Chondrocyte (in vitro differentiated cells): ENCODE measurements at regions not wholly inside any gene's neighbourhood (a gene's known extent, or its start where the extent isn't known, plus 50 kb on each side); places are given as distances from the start of the nearest gene placed in this dataset.

ENCODE experiments used
- DNase-seq: peaks from one replicate; pipeline ENCODE4 v3.0.0; 2021; ENCODE audit warnings: mixed read lengths, low spot score
- H3K27ac Mint-ChIP-seq: one replicate; pipeline ENCODE4 v1.8.0; 2021; ENCODE audit warnings: mild to moderate bottlenecking, moderate library complexity, mixed read lengths; ENCODE audit not compliant: unreplicated experiment
- H3K27me3 Mint-ChIP-seq: 2 replicates; pipeline ENCODE4 v1.8.0; 2021; ENCODE audit warnings: low read depth, mixed read lengths
- H3K36me3 Mint-ChIP-seq: 2 replicates; pipeline ENCODE4 v1.8.0; 2021; ENCODE audit warnings: low read depth, mixed read lengths
- H3K4me1 Mint-ChIP-seq: 2 replicates; pipeline ENCODE4 v1.8.0; 2021; ENCODE audit warnings: low read depth, mild to moderate bottlenecking, mixed read lengths
- H3K4me3 Mint-ChIP-seq: one replicate; pipeline ENCODE4 v1.8.0; 2021; ENCODE audit warnings: mild to moderate bottlenecking, moderate library complexity, mixed read lengths; ENCODE audit not compliant: unreplicated experiment
- H3K9me3 Mint-ChIP-seq: 2 replicates; pipeline ENCODE4 v1.8.0; 2021; ENCODE audit warnings: low read depth, mixed read lengths
- TF ChIP-seq, protein P1 (sequence below): fragments of 200-600 bp; sonication (generic); IDR thresholded peaks from 2 replicates; pipeline ENCODE4 v1.5.0; 2021; ENCODE audit warnings: antibody characterized with exemption, mild to moderate bottlenecking, moderate library complexity

DNA sequence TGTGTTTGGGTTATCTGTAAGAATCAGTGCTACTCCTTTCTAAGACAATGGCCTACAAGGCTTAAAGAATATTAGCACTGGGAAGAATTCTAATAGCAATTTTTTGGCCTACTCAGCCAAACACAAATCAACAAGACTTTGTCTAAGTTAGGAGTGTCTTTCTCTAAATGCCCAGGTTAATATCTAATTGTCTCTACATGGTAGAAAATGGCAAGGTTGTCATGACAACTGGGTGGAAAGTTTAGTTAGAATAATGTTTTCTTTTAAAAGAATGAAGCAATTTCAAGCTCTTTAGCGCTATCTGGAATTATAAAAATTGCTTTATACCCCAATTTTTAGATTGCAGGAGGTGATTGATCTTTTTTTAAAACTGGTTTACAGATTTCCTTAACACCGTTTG, 396.8 kb downstream of the TUSC7 start:
- Mint-ChIP-seq H3K9me3 (peaks cover 8% of the 10 kb centered on the region), H3K4me1 (peaks cover 28% of the 10 kb centered on the region), H3K27me3 (no peaks in the 10 kb centered on the region), H3K27ac (peak overlapping the region; percentile 86), H3K4me3 (no peak overlapping the region), H3K36me3 (no peaks in the 10 kb centered on the region)
- no peak for DNase-seq
- TF ChIP-seq, protein P1, sequence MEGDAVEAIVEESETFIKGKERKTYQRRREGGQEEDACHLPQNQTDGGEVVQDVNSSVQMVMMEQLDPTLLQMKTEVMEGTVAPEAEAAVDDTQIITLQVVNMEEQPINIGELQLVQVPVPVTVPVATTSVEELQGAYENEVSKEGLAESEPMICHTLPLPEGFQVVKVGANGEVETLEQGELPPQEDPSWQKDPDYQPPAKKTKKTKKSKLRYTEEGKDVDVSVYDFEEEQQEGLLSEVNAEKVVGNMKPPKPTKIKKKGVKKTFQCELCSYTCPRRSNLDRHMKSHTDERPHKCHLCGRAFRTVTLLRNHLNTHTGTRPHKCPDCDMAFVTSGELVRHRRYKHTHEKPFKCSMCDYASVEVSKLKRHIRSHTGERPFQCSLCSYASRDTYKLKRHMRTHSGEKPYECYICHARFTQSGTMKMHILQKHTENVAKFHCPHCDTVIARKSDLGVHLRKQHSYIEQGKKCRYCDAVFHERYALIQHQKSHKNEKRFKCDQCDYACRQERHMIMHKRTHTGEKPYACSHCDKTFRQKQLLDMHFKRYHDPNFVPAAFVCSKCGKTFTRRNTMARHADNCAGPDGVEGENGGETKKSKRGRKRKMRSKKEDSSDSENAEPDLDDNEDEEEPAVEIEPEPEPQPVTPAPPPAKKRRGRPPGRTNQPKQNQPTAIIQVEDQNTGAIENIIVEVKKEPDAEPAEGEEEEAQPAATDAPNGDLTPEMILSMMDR = no peak

DNA sequence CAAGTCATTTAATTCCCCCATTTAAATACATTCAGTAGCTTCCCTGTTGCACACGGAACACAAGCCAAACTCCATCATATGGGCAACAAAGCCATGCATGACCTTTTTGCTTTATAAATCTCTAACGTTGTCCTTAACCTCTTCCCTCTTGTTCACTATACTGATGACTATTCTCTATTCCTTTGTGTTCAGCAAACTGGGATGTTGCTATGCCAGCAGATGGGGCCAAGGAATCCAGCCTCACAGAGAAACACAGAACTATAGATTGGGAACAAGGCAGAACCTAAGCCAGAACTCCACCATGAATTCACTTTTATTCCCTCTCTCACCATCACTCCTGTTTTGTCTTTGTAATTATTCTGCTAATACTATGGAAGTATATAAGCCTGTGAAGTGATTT, 398.4 kb downstream of the TUSC7 start:
- Mint-ChIP-seq H3K36me3 (no peaks in the 10 kb centered on the region), H3K4me1 (peaks cover 28% of the 10 kb centered on the region), H3K27me3 (no peaks in the 10 kb centered on the region), H3K9me3 (peaks cover 8% of the 10 kb centered on the region), H3K4me3 (no peak overlapping the region), H3K27ac (no peak overlapping the region)
- DNase-seq = no peak
- TF ChIP-seq, protein P1 = no peak

DNA sequence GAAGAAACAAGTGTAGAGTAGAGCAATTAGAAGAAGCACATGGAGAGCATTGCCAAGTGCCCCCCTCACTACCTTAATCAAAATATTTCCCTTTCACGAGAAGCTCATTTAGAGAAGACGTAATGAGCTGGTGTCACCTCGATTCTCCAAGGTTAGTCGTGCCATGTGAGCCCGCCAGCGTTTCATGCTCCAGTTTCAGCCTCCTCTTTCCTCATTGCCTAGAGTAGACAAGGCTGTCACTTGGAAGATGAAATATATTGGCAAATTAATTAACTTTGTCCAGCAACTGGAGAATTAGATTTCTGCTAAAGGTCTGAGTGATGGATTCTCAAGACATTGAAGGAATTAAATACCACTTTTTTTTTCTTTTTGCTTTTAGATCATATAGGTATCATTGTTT, 399.6 kb downstream of the TUSC7 start:
- Mint-ChIP-seq H3K4me3 (no peak overlapping the region), H3K27me3 (no peaks in the 10 kb centered on the region), H3K9me3 (peaks cover 5% of the 10 kb centered on the region), H3K4me1 (peaks cover 29% of the 10 kb centered on the region), H3K27ac (no peak overlapping the region), H3K36me3 (no peaks in the 10 kb centered on the region)
- TF ChIP-seq, protein P1 = no peak
- no peak for DNase-seq

DNA sequence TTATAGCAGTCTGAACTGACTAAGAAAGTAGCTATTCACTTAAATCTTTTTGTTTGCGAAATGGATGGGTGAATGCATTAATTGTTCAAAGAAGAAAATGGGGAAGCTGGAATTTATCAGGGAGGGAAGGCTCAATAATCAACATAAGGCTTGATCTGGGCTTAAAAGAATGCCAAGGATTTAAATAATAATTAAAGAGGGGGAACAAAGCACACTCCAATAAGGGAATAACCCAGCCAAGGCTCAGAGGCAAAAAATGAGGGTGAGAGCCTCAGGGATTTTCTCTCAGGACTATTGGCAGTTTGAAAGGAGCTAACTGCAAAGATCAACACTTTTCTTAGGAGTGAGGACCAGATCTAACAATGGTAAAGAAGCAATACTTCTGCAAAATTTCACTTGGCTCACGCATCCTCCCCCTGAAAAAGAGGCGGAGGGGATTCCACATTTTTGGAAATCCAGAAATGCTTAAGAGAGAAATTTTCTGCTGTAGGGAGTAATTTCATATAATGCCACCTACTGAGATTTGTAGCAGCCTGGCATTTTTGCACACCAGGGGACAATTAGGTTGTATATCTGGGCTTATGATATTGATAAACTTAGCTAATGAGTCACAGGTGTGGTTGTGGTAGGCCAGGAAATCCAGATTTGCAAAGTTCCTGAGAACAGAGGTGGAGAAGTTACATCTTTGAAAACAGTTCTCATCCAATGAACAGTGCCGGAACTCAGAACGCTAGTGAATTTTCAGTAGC, 405.1 kb downstream of the TUSC7 start:
- Mint-ChIP-seq H3K9me3 (no peaks in the 10 kb centered on the region), H3K36me3 (no peaks in the 10 kb centered on the region), H3K4me1 (peaks cover 35% of the 10 kb centered on the region), H3K27me3 (no peaks in the 10 kb centered on the region), H3K4me3 (no peak overlapping the region), H3K27ac (peak overlapping the region; percentile 34)
- TF ChIP-seq, protein P1 = no peak
- no peak for DNase-seq

DNA sequence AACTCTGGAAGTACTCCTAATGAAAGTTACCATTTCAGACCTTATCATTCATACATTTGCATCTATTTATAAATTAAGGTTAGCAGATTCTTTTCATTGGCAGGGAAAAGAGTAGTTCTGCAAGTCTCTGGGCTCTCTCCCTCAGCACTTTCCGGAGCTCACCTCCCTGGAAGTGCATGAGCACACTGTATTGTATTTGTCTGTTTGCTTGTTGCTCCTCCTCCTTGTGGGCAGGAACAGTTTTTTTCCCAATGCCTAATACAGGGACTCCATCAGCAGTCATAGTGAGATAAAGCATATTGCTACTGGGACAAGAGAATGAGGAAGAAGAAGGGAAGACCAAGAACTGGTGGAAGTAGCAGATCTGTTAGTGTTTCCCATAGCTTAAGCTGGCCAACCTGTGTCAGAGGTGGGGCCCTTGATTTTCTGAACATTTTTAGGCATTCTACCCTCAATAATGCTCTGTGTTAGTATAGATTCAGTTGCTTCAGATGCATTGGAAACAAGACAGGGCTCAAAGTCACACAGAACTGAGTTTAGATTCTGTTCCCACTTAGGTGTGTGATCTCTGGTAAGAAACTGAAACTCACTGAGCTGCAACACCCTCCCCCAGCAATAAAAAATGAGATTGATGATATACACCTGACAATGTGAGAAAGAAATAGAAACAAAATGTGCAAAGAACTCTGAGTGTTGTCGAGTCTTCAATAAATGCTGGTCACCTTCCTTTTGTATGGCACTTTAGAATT, 407.8 kb downstream of the TUSC7 start:
- Mint-ChIP-seq H3K27me3 (no peaks in the 10 kb centered on the region), H3K27ac (no peak overlapping the region), H3K36me3 (no peaks in the 10 kb centered on the region), H3K9me3 (no peaks in the 10 kb centered on the region), H3K4me1 (peaks cover 35% of the 10 kb centered on the region), H3K4me3 (no peak overlapping the region)
- no peak for DNase-seq
- TF ChIP-seq, protein P1 = no peak
